Medulla oblongata (tissue), 1 donor: ENCODE measurements at regions not wholly inside any gene's neighbourhood (a gene's known extent, or its start where the extent isn't known, plus 50 kb on each side); places are given as distances from the start of the nearest gene placed in this dataset.

Experiments used
- DNase-seq: peaks from one replicate; pipeline ENCODE4 v3.0.0-alpha.2; 2015; ENCODE audit errors: extremely low spot score

- no peak for DNase-seq
These were observed 312.3 kb downstream of the HAO1 start for GRCh38 chr20:7627734-7628663.

- no peak for DNase-seq
These were observed 310.4 kb downstream of the HAO1 start for GRCh38 chr20:7629880-7630279.

- no peak for DNase-seq
These were observed 303.1 kb downstream of the HAO1 start for GRCh38 chr20:7637184-7637583.

GRCh38 chr20:7650086-7650879 lies 290.0 kb downstream of the HAO1 start:
- DNase-seq: no peak

GRCh38 chr20:7654231-7654630 lies 286.0 kb downstream of the HAO1 start:
- no peak for DNase-seq

- no peak for DNase-seq
These were observed 283.4 kb downstream of the HAO1 start for GRCh38 chr20:7656687-7657467.

- DNase-seq: no peak
These were observed 282.7 kb downstream of the HAO1 start for GRCh38 chr20:7657569-7657968.

GRCh38 chr20:7660165-7660564 lies 280.1 kb downstream of the HAO1 start:
- no peak for DNase-seq

- no peak for DNase-seq
These were observed 274.9 kb downstream of the HAO1 start for GRCh38 chr20:7665376-7665775.

- no peak for DNase-seq
These were observed 273.1 kb downstream of the HAO1 start for GRCh38 chr20:7667194-7667593.

- no peak for DNase-seq
These were observed 267.7 kb downstream of the HAO1 start for GRCh38 chr20:7672571-7672970.

- DNase-seq: no peak
These were observed 266.4 kb downstream of the HAO1 start for GRCh38 chr20:7673841-7674240.

- no peak for DNase-seq
These were observed 257.3 kb downstream of the HAO1 start for GRCh38 chr20:7682916-7683315.

GRCh38 chr20:7687065-7687464 lies 253.2 kb downstream of the HAO1 start:
- no peak for DNase-seq

GRCh38 chr20:7689151-7689550 lies 251.1 kb downstream of the HAO1 start:
- DNase-seq: no peak

- DNase-seq: no peak
These were observed 248.5 kb downstream of the HAO1 start for GRCh38 chr20:7691647-7692269.

GRCh38 chr20:7692478-7692877 lies 247.8 kb downstream of the HAO1 start:
- no peak for DNase-seq

- DNase-seq: no peak
These were observed 246.5 kb downstream of the HAO1 start for GRCh38 chr20:7693761-7694160.

- no peak for DNase-seq
These were observed 245.2 kb downstream of the HAO1 start for GRCh38 chr20:7695051-7695495.

GRCh38 chr20:7695635-7696034 lies 244.6 kb downstream of the HAO1 start:
- no peak for DNase-seq

GRCh38 chr20:7696311-7696710 lies 243.9 kb downstream of the HAO1 start:
- no peak for DNase-seq

GRCh38 chr20:7702141-7702540 lies 238.1 kb downstream of the HAO1 start:
- no peak for DNase-seq
